Left kidney (tissue), 1 donor: ENCODE measurements at regions not wholly inside any gene's neighbourhood (a gene's known extent, or its start where the extent isn't known, plus 50 kb on each side); places are given as distances from the start of the nearest gene placed in this dataset.

Source experiments
- DNase-seq: peaks from one replicate; pipeline ENCODE4 v3.0.0-alpha.2; 2013

GRCh38 chr12:78697817-78698415, 166.7 kb upstream of the SYT1 start:
- DNase-seq = no peak

- no peak for DNase-seq
Observed at GRCh38 chr12:78698747-78699146, 165.8 kb upstream of the SYT1 start.

GRCh38 chr12:78700565-78700964, 164.0 kb upstream of the SYT1 start:
- no peak for DNase-seq

GRCh38 chr12:78703820-78704525, 160.6 kb upstream of the SYT1 start:
- DNase-seq = no peak

GRCh38 chr12:78711954-78712353, 152.6 kb upstream of the SYT1 start:
- no peak for DNase-seq

GRCh38 chr12:78712834-78713481, 151.6 kb upstream of the SYT1 start:
- no peak for DNase-seq

GRCh38 chr12:78719721-78720120, 144.9 kb upstream of the SYT1 start:
- DNase-seq = no peak

GRCh38 chr12:78721906-78722305, 142.7 kb upstream of the SYT1 start:
- peak; percentile 31 for DNase-seq

- DNase-seq = no peak
Observed at GRCh38 chr12:78725033-78725432, 139.5 kb upstream of the SYT1 start.

- no peak for DNase-seq
Observed at GRCh38 chr12:78725951-78726580, 138.5 kb upstream of the SYT1 start.

- no peak for DNase-seq
Observed at GRCh38 chr12:78726854-78727253, 137.7 kb upstream of the SYT1 start.

- DNase-seq = no peak
Observed at GRCh38 chr12:78732481-78732880, 132.1 kb upstream of the SYT1 start.

GRCh38 chr12:78739653-78740052, 124.9 kb upstream of the SYT1 start:
- DNase-seq = no peak

- no peak for DNase-seq
Observed at GRCh38 chr12:78746001-78746400, 118.6 kb upstream of the SYT1 start.

- no peak for DNase-seq
Observed at GRCh38 chr12:78753058-78753457, 111.5 kb upstream of the SYT1 start.

GRCh38 chr12:78756936-78757335, 107.6 kb upstream of the SYT1 start:
- DNase-seq = no peak

- no peak for DNase-seq
Observed at GRCh38 chr12:78759367-78759766, 105.2 kb upstream of the SYT1 start.

GRCh38 chr12:78760906-78761305, 103.7 kb upstream of the SYT1 start:
- DNase-seq = no peak

GRCh38 chr12:78764913-78765312, 99.7 kb upstream of the SYT1 start:
- no peak for DNase-seq

- no peak for DNase-seq
Observed at GRCh38 chr12:78767264-78767981, 97.2 kb upstream of the SYT1 start.

- no peak for DNase-seq
Observed at GRCh38 chr12:78778339-78778738, 86.2 kb upstream of the SYT1 start.

GRCh38 chr12:78787576-78787975, 77.0 kb upstream of the SYT1 start:
- no peak for DNase-seq

- no peak for DNase-seq
Observed at GRCh38 chr12:78790148-78790547, 74.4 kb upstream of the SYT1 start.
